KMS-11 (cell line): ENCODE measurements at regions not wholly inside any gene's neighbourhood (a gene's known extent, or its start where the extent isn't known, plus 50 kb on each side); places are given as distances from the start of the nearest gene placed in this dataset.

ENCODE experiments used
- H2AFZ ChIP-seq: fragments of 200-600 bp; sonication (generic); 2 replicates; pipeline ENCODE4 v1.6.1; 2016; ENCODE audit warnings: antibody characterized with exemption, mixed run types, low read depth
- H3K27ac ChIP-seq: fragments of 200-600 bp; sonication (generic); 2 replicates; pipeline ENCODE4 v1.6.1; 2016; ENCODE audit warnings: mild to moderate bottlenecking, mixed run types
- H3K27me3 ChIP-seq: fragments of 200-600 bp; sonication (generic); 2 replicates; pipeline ENCODE4 v1.6.1; 2017; ENCODE audit warnings: mild to moderate bottlenecking, low read depth, mixed run types, moderate library complexity; ENCODE audit not compliant: insufficient read depth
- H3K36me3 ChIP-seq: fragments of 200-600 bp; sonication (generic); 2 replicates; pipeline ENCODE4 v1.6.1; 2017; ENCODE audit warnings: mild to moderate bottlenecking, mixed run types; ENCODE audit not compliant: insufficient read depth
- H3K4me1 ChIP-seq: fragments of 200-600 bp; sonication (generic); 2 replicates; pipeline ENCODE4 v1.6.1; 2016; ENCODE audit warnings: mild to moderate bottlenecking, low read depth, mixed run types; ENCODE audit not compliant: poor library complexity, severe bottlenecking
- H3K4me2 ChIP-seq: fragments of 200-600 bp; sonication (generic); 2 replicates; pipeline ENCODE4 v1.7.0; 2016; ENCODE audit warnings: mild to moderate bottlenecking, mixed run types
- H3K4me3 ChIP-seq: fragments of 200-600 bp; sonication (generic); IDR thresholded peaks from 2 replicates; pipeline ENCODE4 v1.6.1; 2017; ENCODE audit warnings: low read depth, low read length, mixed read lengths; ENCODE audit not compliant: insufficient read depth
- H3K79me2 ChIP-seq: fragments of 200-600 bp; sonication (generic); 2 replicates; pipeline ENCODE4 v1.6.1; 2016; ENCODE audit warnings: low read depth, mixed run types; ENCODE audit not compliant: insufficient read depth
- H3K9ac ChIP-seq: fragments of 200-600 bp; sonication (generic); 2 replicates; pipeline ENCODE4 v1.6.1; 2016; ENCODE audit warnings: mild to moderate bottlenecking, mixed run types
- H4K20me1 ChIP-seq: fragments of 200-600 bp; sonication (generic); 2 replicates; pipeline ENCODE4 v1.6.1; 2016; ENCODE audit warnings: mild to moderate bottlenecking, mixed run types; ENCODE audit not compliant: insufficient read depth
- TF ChIP-seq, protein P1 (sequence below): fragments of 200-600 bp; sonication (generic); conservative IDR thresholded peaks from 2 replicates; pipeline ENCODE4 v1.6.1; 2017; ENCODE audit warnings: low read depth, mild to moderate bottlenecking, antibody characterized with exemption, low read length, moderate library complexity, mixed read lengths

DNA sequence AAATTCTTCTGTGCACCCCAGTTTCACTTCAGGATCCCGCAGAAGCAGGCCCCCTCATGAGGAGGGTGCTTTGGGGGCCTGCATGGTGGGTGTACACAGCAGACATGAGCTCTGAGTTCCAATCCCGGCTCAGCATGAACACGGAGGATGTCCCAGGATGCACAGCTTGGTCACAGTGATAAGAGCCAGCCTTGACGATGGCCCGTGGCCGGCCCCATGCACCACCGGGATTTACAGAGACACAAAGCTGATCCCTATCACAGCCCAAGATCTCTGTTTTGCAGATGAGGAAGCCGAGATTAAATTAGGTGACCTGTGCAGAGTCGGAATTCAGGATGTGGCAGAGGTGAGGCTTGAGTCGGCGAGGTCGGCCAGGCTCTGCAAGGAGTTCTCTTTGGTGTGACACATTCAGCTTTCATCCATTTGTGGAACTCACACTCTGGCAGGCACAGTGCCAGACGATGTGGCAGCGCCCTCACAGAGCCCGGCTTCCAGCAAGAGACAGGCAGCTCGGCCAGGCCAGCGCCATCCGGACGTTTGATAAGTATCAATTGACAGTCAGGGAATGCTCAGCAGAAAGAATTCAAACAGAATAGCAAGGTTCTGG lies 456.3 kb upstream of the MYT1L start:
- Histone ChIP-seq H3K9ac (no peak overlapping the region), H3K4me2 (no peak overlapping the region), H3K4me3 (no peak overlapping the region)

DNA sequence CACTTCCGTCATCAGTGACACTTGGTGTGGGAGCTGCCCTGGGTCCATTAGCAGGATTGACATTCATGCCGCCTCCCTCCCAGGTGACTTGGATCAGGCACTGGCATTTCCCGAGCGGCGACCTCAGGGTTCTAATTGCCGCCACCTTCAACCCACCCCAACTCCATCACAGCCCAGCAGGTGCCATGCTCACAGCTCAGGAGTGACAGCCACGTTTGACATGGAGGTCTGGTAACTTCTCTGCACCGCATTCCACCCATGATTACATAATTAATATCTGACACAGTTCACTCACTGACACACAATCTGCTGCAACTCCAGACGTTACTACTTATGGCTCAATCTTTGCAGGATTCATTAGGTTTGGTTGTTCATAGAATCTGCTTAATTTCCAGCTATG lies 450.9 kb upstream of the MYT1L start:
- Histone ChIP-seq H3K4me2 (no peak overlapping the region), H3K4me1 (no peaks in the 10 kb centered on the region), H3K79me2 (no peaks in the 10 kb centered on the region), H3K9ac (no peak overlapping the region), H2AFZ (no peak overlapping the region), H3K4me3 (no peak overlapping the region), H3K36me3 (no peaks in the 10 kb centered on the region), H4K20me1 (no peaks in the 10 kb centered on the region), H3K27ac (no peak overlapping the region), H3K27me3 (no peaks in the 10 kb centered on the region)
- TF ChIP-seq, protein P1, sequence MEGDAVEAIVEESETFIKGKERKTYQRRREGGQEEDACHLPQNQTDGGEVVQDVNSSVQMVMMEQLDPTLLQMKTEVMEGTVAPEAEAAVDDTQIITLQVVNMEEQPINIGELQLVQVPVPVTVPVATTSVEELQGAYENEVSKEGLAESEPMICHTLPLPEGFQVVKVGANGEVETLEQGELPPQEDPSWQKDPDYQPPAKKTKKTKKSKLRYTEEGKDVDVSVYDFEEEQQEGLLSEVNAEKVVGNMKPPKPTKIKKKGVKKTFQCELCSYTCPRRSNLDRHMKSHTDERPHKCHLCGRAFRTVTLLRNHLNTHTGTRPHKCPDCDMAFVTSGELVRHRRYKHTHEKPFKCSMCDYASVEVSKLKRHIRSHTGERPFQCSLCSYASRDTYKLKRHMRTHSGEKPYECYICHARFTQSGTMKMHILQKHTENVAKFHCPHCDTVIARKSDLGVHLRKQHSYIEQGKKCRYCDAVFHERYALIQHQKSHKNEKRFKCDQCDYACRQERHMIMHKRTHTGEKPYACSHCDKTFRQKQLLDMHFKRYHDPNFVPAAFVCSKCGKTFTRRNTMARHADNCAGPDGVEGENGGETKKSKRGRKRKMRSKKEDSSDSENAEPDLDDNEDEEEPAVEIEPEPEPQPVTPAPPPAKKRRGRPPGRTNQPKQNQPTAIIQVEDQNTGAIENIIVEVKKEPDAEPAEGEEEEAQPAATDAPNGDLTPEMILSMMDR = no peak

More for the DNA sequence above, 456.3 kb upstream of the MYT1L start:
- Histone ChIP-seq H3K79me2 (no peaks in the 10 kb centered on the region), H3K36me3 (no peaks in the 10 kb centered on the region), H2AFZ (no peak overlapping the region), H3K27me3 (no peaks in the 10 kb centered on the region), H3K4me1 (no peaks in the 10 kb centered on the region), H3K27ac (no peak overlapping the region), H4K20me1 (no peaks in the 10 kb centered on the region)
- TF ChIP-seq, protein P1 = no peak

DNA sequence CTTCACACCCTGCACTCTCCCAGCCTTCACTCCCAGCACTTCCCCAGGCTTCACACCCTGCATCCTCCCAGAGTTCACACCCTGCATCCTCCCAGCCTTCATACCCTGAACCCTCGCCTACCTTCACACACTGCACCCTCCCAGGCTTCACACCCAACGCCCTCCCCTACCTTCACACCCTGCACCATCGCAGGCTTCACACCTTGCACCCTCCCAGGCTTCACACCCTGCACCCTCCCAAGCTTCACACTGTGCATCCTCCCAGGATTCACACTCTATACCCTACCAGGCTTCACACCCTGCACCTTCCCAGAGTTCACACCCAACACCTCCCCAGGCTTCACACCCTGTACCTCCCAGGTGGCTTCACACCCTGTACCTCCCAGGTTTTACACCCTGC lies 448.7 kb upstream of the MYT1L start:
- no peaks in the 10 kb centered on the region for H3K4me1 ChIP-seq
- H3K9ac ChIP-seq = no peak overlapping the region
- H3K4me2 ChIP-seq = no peak overlapping the region
- H2AFZ ChIP-seq = no peak overlapping the region
- H3K27me3 ChIP-seq = no peaks in the 10 kb centered on the region
- H3K79me2 ChIP-seq = no peaks in the 10 kb centered on the region
- no peak overlapping the region for H3K4me3 ChIP-seq
- no peak overlapping the region for H3K27ac ChIP-seq
- TF ChIP-seq, protein P1 = no peak
- H4K20me1 ChIP-seq = no peaks in the 10 kb centered on the region
- no peaks in the 10 kb centered on the region for H3K36me3 ChIP-seq

DNA sequence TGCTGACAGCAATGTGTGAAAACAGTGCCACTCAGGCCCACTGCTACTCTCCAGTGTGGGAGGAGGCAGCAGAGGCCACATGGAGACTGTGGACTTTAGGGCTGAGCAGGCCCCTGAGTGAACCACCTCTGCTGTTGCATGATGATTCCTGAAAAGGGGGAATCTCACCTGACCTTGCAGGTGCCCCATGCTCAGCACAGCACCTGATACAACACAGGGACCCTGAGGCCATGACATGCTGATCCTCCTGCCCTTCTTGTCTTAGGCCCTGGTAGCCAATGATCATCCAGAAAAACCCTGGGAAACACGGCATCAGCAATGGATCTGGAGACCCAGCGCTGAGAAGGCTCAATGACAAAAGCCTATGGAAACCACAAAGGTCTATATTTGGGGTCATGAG lies 446.8 kb upstream of the MYT1L start:
- H3K27me3 ChIP-seq = no peaks in the 10 kb centered on the region
- H3K79me2 ChIP-seq = no peaks in the 10 kb centered on the region
- no peak overlapping the region for H2AFZ ChIP-seq
- TF ChIP-seq, protein P1 = no peak
- no peak overlapping the region for H3K27ac ChIP-seq
- no peaks in the 10 kb centered on the region for H3K4me1 ChIP-seq
- H3K9ac ChIP-seq = no peak overlapping the region
- no peak overlapping the region for H3K4me2 ChIP-seq
- no peaks in the 10 kb centered on the region for H3K36me3 ChIP-seq
- H3K4me3 ChIP-seq = no peak overlapping the region
- no peaks in the 10 kb centered on the region for H4K20me1 ChIP-seq
